ENCODE measurements at regions not wholly inside any gene's neighbourhood (a gene's known extent, or its start where the extent isn't known, plus 50 kb on each side); places are given as distances from the start of the nearest gene placed in this dataset.
"Not testable (repeated sequence)": the region's sequence is repeated elsewhere in the genome, so short reads cannot be mapped to it uniquely, and the experiment has no call there.

GRCh38 chr20:22052025-22052650, 346.7 kb downstream of the PAX1 start:
- DNase-seq, result no peak

GRCh38 chr20:22045956-22046507, 340.6 kb downstream of the PAX1 start:
- DNase-seq, result not testable (repeated sequence)

- no peak for DNase-seq
Measured at GRCh38 chr20:22027423-22027822, 322.0 kb downstream of the PAX1 start.

GRCh38 chr20:22020201-22020600, 314.7 kb downstream of the PAX1 start:
- DNase-seq, result no peak

GRCh38 chr20:22008456-22008855, 303.0 kb downstream of the PAX1 start:
- no peak for DNase-seq

- DNase-seq, result no peak
Measured at GRCh38 chr20:22006306-22006705, 300.8 kb downstream of the PAX1 start.

GRCh38 chr20:22005535-22005934, 300.1 kb downstream of the PAX1 start:
- no peak for DNase-seq

GRCh38 chr20:22004946-22005345, 299.5 kb downstream of the PAX1 start:
- DNase-seq, result no peak

GRCh38 chr20:22003680-22004079, 298.2 kb downstream of the PAX1 start:
- DNase-seq, result no peak

- DNase-seq, result no peak
Measured at GRCh38 chr20:22001886-22002285, 296.4 kb downstream of the PAX1 start.

- DNase-seq, result no peak
Measured at GRCh38 chr20:21995461-21995860, 290.0 kb downstream of the PAX1 start.

- DNase-seq, result no peak
Measured at GRCh38 chr20:21994203-21994602, 288.7 kb downstream of the PAX1 start.

- DNase-seq, result no peak
Measured at GRCh38 chr20:21982559-21982958, 277.1 kb downstream of the PAX1 start.

GRCh38 chr20:21981597-21982344, 276.3 kb downstream of the PAX1 start:
- DNase-seq, result no peak

GRCh38 chr20:21981179-21981578, 275.7 kb downstream of the PAX1 start:
- no peak for DNase-seq

GRCh38 chr20:21971436-21971835, 266.0 kb downstream of the PAX1 start:
- DNase-seq, result no peak

- no peak for DNase-seq
Measured at GRCh38 chr20:21968486-21968885, 263.0 kb downstream of the PAX1 start.

GRCh38 chr20:21967481-21967880, 262.0 kb downstream of the PAX1 start:
- DNase-seq, result no peak

GRCh38 chr20:21956591-21956990, 251.1 kb downstream of the PAX1 start:
- DNase-seq, result no peak

GRCh38 chr20:21947406-21947805, 241.9 kb downstream of the PAX1 start:
- no peak for DNase-seq

GRCh38 chr20:21944227-21944626, 238.8 kb downstream of the PAX1 start:
- no peak for DNase-seq

- DNase-seq, result no peak
Measured at GRCh38 chr20:21941941-21942805, 236.7 kb downstream of the PAX1 start.

GRCh38 chr20:21936720-21937380, 231.4 kb downstream of the PAX1 start:
- DNase-seq, result no peak

Measured in NCI-H2227 treated with DMSO at 0.1 percent for 48 hours (cell line).